ENCODE measurements at regions not wholly inside any gene's neighbourhood (a gene's known extent, or its start where the extent isn't known, plus 50 kb on each side); places are given as distances from the start of the nearest gene placed in this dataset.

GRCh38 chr2:42971381-42971780, 179.0 kb upstream of the HAAO start:
- no peak for DNase-seq

- no peak for DNase-seq
Measured at GRCh38 chr2:42970151-42970550, 177.8 kb upstream of the HAAO start.

GRCh38 chr2:42969231-42970150, 177.1 kb upstream of the HAAO start:
- no peak for DNase-seq

GRCh38 chr2:42967959-42968674, 175.7 kb upstream of the HAAO start:
- peak; percentile 40 for DNase-seq

DNA sequence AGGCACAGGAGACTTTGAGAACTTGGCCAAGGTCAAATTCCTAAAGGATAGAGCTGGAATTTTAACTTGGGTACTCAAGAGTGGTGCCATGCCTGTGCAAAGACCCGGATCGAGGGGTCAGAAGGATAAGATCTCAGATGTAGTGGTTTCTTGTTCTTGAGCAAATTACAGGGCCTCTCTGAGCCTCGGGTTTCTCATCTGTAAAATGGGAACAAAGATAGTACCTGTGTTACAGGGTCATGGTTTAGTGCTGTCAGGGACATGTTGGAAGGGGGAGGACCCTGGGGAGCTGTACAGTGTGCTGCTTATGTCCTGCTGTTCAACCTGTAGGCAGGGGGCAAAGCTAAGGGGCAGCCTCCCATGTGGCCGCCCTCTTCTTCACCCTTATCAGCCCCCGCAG, 173.5 kb upstream of the HAAO start:
- DNase-seq, result no peak

- DNase-seq, result no peak
Measured at GRCh38 chr2:42965196-42965595, 172.8 kb upstream of the HAAO start.

- DNase-seq, result no peak
Measured at GRCh38 chr2:42964439-42965083, 172.2 kb upstream of the HAAO start.

GRCh38 chr2:42963452-42964068, 171.2 kb upstream of the HAAO start:
- DNase-seq, result no peak

- DNase-seq, result no peak
Measured at GRCh38 chr2:42962508-42962953, 170.1 kb upstream of the HAAO start.

GRCh38 chr2:42961961-42962360, 169.6 kb upstream of the HAAO start:
- DNase-seq, result no peak

- DNase-seq, result peak; percentile 61
Measured at GRCh38 chr2:42961385-42961811, 169.0 kb upstream of the HAAO start.

DNA sequence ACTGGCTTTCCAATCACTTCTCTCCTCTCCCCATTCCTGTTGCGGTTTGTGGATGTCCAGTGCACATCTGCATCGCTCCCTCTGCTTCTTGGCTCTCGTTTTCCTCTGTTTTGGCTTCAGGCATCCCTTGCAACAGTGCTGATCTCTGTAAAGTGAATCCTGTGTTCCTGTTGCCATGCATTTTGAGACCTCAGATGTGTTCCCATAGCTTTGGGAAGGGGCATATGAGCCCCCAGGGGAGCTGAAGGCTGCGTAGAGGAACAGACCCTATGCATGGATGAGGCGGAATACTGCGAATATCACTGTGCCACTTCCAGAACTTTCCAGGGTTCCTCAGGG, 168.4 kb upstream of the HAAO start:
- no peak for DNase-seq

DNA sequence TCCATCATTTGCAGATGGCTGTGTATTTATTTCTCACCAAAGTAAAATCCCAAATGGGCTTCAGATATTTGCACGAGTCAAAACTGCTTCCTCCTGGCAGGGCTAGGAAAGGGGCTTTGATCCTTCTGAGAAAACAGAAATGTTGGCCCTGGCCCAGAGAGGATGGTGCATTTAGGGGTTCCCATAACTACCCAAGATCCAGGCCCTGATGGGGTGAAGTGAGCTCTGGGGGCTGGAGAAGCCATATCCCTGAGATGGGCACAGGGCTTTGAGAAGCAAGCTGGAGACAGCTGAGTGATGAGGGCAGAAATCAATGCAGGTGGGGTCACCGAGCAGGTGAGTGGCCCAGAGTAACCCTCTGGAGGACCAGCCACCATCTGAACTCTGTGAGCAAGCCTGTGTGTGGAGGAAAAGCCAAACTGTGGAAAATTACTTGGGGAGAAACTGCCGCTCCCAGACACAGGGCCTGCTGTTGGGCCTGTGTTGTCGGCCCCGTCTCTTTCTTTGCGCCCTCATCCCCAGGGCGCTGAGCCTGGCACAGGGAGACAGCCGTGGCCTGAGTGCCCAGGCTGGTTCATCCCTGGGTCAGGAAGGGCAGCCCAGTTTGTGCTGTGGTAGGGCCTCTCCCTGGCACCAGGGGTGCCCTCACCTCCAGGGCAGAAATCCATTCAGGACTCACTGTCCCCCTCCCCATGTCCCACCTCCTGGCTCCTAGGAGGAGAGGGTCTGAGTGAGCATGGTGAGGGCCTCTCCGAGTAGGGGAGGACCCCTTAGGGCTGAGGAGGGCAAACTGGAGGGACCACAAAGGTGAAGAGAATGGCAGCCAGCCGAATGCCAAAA, 167.8 kb upstream of the HAAO start:
- DNase-seq, result no peak

- no peak for DNase-seq
Measured at GRCh38 chr2:42959234-42960001, 167.0 kb upstream of the HAAO start.

DNA sequence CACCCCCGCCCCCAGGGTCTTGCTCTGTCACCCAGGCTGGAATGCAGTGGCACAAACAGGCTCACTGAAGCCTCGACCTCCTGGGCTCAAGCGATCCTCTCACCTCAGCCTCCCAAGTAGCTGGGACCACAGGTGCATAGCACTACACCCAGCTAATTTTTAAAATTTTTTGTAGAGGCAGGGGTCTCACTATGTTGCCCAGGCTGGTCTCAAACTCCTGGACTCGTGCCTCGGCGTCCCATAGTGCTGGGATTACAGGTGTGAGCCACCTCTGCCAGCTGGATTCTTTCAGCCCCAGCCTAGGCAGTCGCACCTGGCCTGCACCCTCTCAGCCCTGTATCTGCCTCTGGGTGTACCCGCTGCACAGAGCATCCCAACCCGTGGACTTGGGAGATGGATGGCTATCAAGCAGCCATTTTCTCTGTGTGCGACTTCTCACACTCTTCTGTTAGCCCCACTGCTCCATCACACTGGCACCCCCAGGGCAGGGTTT, 166.4 kb upstream of the HAAO start:
- no peak for DNase-seq

DNA sequence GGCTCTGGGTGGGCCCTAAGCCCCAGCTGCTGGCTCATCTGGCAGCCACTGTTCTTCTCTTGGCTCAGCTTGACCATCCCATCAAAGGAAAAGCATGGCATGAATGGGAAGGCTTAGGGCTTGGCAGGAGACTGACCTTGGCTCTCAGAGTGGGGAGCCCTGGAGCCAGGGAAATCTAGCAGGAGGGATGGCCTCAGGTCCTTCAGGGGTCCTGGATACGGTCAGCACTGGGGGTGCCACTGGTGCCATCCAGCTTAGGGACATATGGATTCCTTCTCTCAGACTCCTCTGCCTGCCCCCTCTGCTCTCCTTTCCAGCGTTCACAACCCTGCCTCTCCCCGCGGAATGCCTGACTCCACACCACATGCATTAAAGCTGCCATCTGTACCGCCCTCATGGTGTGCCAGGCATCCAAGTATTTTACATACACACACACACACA, 165.5 kb upstream of the HAAO start:
- DNase-seq, result no peak

- DNase-seq, result no peak
Measured at GRCh38 chr2:42957109-42957860, 164.9 kb upstream of the HAAO start.

GRCh38 chr2:42954227-42954962, 162.0 kb upstream of the HAAO start:
- DNase-seq, result no peak

GRCh38 chr2:42953216-42953615, 160.8 kb upstream of the HAAO start:
- no peak for DNase-seq

Data from right kidney (tissue), 1 donor.